ENCODE measurements at regions not wholly inside any gene's neighbourhood (a gene's known extent, or its start where the extent isn't known, plus 50 kb on each side); places are given as distances from the start of the nearest gene placed in this dataset.

DNA sequence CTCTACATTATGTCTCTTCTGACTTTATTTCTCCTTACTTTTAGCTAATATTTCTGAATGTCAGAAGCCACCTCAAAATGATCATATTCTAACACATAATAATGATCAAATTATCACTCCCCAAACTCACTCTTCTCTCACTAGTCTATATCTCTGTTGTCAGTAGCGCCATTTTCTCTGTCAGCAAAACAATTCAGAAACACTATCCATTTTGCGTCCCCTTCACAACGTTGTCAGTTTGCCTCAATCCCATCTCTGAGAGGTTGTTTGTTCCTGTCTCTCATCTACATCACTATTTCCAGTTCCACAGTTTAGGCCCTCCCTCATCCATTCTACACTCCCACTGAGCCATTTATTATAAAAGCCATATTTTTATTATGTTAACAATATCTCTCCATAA lies 1376.3 kb upstream of the ACVR2A start:
- no peak for DNase-seq
- TF ChIP-seq, protein P1, sequence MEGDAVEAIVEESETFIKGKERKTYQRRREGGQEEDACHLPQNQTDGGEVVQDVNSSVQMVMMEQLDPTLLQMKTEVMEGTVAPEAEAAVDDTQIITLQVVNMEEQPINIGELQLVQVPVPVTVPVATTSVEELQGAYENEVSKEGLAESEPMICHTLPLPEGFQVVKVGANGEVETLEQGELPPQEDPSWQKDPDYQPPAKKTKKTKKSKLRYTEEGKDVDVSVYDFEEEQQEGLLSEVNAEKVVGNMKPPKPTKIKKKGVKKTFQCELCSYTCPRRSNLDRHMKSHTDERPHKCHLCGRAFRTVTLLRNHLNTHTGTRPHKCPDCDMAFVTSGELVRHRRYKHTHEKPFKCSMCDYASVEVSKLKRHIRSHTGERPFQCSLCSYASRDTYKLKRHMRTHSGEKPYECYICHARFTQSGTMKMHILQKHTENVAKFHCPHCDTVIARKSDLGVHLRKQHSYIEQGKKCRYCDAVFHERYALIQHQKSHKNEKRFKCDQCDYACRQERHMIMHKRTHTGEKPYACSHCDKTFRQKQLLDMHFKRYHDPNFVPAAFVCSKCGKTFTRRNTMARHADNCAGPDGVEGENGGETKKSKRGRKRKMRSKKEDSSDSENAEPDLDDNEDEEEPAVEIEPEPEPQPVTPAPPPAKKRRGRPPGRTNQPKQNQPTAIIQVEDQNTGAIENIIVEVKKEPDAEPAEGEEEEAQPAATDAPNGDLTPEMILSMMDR (IDR thresholded peaks at IDR 0.05): no peak
- no peaks in the 10 kb centered on the region for H3K9me3 ChIP-seq
- no peaks in the 10 kb centered on the region for H3K27me3 ChIP-seq
- intact Hi-C loops (cut with DNase I): no loop called here
- 87 to 91% methylated on average over 3 of the region's 3 CpGs for WGBS, 2 donors
- no peak overlapping the region for H3K27ac ChIP-seq
- no peaks in the 10 kb centered on the region for H3K36me3 ChIP-seq
- no peak overlapping the region for H3K4me3 ChIP-seq (replicated peaks in 1 of 3)
- no peaks in the 10 kb centered on the region for H3K4me1 ChIP-seq

DNA sequence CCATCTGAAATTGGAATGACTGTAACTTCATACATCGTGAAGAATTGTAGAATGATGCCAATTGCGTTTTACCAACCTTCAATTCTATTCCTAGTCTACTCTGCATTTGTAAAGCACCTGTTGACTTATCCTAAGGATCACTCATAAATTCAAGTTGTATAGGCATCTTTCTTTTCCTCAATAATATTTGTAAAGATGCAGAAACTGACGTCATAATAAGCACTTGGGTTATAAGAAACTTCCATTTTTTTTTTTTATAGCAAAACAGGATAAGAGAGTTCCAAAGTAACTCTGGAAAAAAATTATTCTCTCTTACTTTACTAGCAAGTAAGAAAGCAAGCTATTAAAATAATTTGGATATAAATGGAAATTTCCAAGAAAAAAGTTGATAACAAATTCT lies 1377.4 kb upstream of the ACVR2A start:
- Histone ChIP-seq H3K27ac (no peak overlapping the region), H3K36me3 (no peaks in the 10 kb centered on the region), H3K4me1 (no peaks in the 10 kb centered on the region), H3K27me3 (no peaks in the 10 kb centered on the region), H3K4me3 (replicated peaks in 1 of 3) (no peak overlapping the region), H3K9me3 (no peaks in the 10 kb centered on the region)
- DNase-seq: no peak
- intact Hi-C loops (cut with DNase I): no loop called here
- WGBS, 2 donors: 80 to 83% methylated on average over 3 of the region's 3 CpGs
- no peak for TF ChIP-seq POLR2A (IDR thresholded peaks at IDR 0.05)

DNA sequence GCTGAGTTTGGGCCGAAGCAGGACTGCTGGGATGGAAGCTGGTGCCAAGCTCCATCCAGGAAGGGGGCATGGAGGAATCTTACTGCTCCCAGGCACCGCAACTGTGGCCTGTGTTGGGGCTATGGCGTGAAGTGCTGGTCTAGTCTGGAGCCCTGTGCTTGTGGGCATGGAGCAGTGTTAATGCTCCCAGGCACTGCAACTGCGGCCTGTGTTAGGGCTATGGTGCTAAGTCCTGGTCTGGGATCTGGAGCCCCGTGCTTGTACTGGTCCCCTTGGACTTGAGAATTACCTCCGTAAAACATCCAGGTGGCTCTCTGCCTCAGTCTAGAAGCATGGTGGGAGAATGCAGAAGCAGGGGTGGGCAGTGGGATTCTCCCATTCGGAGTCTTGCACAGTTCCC lies 1379.4 kb upstream of the ACVR2A start:
- intact Hi-C loops (cut with DNase I): no loop called here
- H3K27ac ChIP-seq: no peak overlapping the region
- no peaks in the 10 kb centered on the region for H3K4me1 ChIP-seq
- H3K27me3 ChIP-seq: no peaks in the 10 kb centered on the region
- H3K9me3 ChIP-seq: no peaks in the 10 kb centered on the region
- H3K4me3 ChIP-seq (replicated peaks in 1 of 3): no peak overlapping the region
- H3K36me3 ChIP-seq: no peaks in the 10 kb centered on the region
- WGBS, 2 donors: 93 to 94% methylated on average over 7 of the region's 7 CpGs
- TF ChIP-seq, protein P1 (IDR thresholded peaks at IDR 0.05): no peak
- no peak for TF ChIP-seq POLR2A (IDR thresholded peaks at IDR 0.05)
- no peak for DNase-seq

DNA sequence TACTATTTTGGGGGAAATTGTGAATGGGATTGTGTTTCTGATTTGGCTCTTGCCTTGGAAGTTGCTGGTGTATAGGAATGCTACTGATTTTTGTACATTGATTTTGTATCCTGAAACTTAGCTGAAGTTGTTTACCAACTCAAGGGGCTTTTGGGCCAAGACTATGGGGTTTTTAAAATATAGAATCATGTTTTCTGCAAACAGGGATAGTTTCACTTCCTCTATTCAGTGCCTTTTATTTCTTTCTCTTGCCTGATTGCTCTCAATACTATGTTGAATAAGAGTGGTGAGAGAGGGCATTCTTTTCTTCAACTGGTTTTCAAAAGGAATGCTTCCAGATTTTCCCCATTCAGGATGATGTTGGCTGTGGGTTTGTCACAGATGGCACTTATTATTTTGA lies 1383.8 kb upstream of the ACVR2A start:
- TF ChIP-seq, protein P1 (IDR thresholded peaks at IDR 0.05): no peak
- TF ChIP-seq POLR2A (IDR thresholded peaks at IDR 0.05): no peak
- no peaks in the 10 kb centered on the region for H3K9me3 ChIP-seq
- intact Hi-C loops (cut with DNase I): no loop called here
- H3K27me3 ChIP-seq: no peaks in the 10 kb centered on the region
- H3K4me1 ChIP-seq: no peaks in the 10 kb centered on the region
- no peak for DNase-seq
- no peaks in the 10 kb centered on the region for H3K36me3 ChIP-seq
- no peak overlapping the region for H3K27ac ChIP-seq
- no peak overlapping the region for H3K4me3 ChIP-seq (replicated peaks in 1 of 3)

DNA sequence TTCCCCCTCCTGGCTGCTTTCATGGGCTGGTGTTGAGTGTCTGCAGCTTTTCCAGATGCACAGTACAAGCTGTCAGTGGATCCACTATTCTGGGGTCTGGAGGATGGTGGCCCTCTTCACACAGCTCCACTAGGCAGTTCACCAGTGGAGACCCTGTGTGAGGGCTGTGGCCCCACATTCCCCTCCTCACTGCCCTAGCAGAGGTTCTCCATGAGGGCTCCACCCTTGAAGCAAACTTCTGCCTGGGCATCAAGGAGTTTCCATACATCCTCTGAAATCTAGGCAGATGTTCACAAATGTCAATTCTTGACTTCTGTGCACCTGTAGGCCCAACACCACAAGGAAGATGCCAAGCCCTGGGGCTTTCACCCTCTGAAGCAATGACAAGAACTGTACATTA lies 1386.2 kb upstream of the ACVR2A start:
- Histone ChIP-seq H3K9me3 (no peaks in the 10 kb centered on the region), H3K27me3 (no peaks in the 10 kb centered on the region), H3K4me1 (no peaks in the 10 kb centered on the region), H3K27ac (no peak overlapping the region), H3K4me3 (replicated peaks in 1 of 3) (no peak overlapping the region), H3K36me3 (no peaks in the 10 kb centered on the region)
- DNase-seq: no peak
- TF ChIP-seq, protein P1 (IDR thresholded peaks at IDR 0.05): no peak
- TF ChIP-seq POLR2A (IDR thresholded peaks at IDR 0.05): no peak
- intact Hi-C loops (cut with DNase I): no loop called here

DNA sequence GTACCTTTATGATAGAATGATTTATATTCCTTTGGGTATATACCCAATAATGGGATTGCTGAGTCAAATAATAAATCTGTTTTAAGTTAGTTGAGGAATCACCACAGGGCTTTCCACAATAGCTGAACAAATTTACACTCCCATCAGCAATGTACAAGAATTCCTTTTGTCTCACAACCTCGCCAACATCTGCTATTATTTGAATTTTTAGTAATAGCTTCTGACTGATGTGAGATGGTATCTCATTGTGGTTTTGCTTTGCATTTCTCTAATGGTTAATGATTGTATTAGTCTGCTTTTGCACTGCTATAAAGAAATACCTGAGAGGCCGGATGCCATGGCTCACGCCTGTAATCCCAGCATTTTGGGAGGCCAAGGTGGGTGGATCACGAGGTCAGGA lies 1387.6 kb upstream of the ACVR2A start:
- Histone ChIP-seq H3K4me3 (replicated peaks in 1 of 3) (no peak overlapping the region), H3K36me3 (no peaks in the 10 kb centered on the region), H3K9me3 (no peaks in the 10 kb centered on the region), H3K27me3 (no peaks in the 10 kb centered on the region), H3K4me1 (no peaks in the 10 kb centered on the region), H3K27ac (no peak overlapping the region)
- DNase-seq: no peak
- WGBS, 2 donors: 90 to 91% methylated on average over 4 of the region's 4 CpGs
- TF ChIP-seq, protein P1 (IDR thresholded peaks at IDR 0.05): no peak
- no peak for TF ChIP-seq POLR2A (IDR thresholded peaks at IDR 0.05)
- intact Hi-C loops (cut with DNase I): no loop called here
